ENCODE measurements at regions not wholly inside any gene's neighbourhood (a gene's known extent, or its start where the extent isn't known, plus 50 kb on each side); places are given as distances from the start of the nearest gene placed in this dataset.

GRCh38 chr15:81789403-81789802 lies 256.4 kb downstream of the MEX3B start:
- H3K27ac Mint-ChIP-seq: no peak overlapping the region
- H3K9me3 Mint-ChIP-seq: peaks cover 2 to 4% of the 10 kb centered on the region in 2 experiments; a peak in 2 of 5 replicates
- Histone ChIP-seq H3K79me1 (ENCODE audit: insufficient read depth, low read depth, low read length, poor library complexity, severe bottlenecking) (no peaks in the 10 kb centered on the region), H3K23ac (ENCODE audit: insufficient read length, low read depth, low read length) (no peak overlapping the region), H3K9me3 (ENCODE audit: control insufficient read depth, low read depth, low read length) (no peaks in the 10 kb centered on the region), H2AK5ac (ENCODE audit: insufficient read length, low read length) (no peak overlapping the region), H3K27me3 (ENCODE audit: insufficient read depth, low read length) (no peaks in the 10 kb centered on the region), H3K23me2 (ENCODE audit: insufficient read length, low read depth, low read length, poor library complexity, severe bottlenecking) (no peaks in the 10 kb centered on the region), H3K27ac (ENCODE audit: insufficient read length, low read depth, low read length) (no peak overlapping the region), H4K5ac (ENCODE audit: insufficient read length, low read depth, low read length) (no peak overlapping the region), H3K4me2 (ENCODE audit: insufficient read depth, insufficient read length, low read length) (no peak overlapping the region), H2BK15ac (ENCODE audit: low read depth, low read length) (no peak overlapping the region), H3K18ac (ENCODE audit: insufficient read length, low read depth, low read length) (no peak overlapping the region), H2BK12ac (ENCODE audit: insufficient read length, low read depth, low read length) (no peak overlapping the region), H3K56ac (ENCODE audit: insufficient read length, low read depth, low read length) (no peak overlapping the region), H3K79me2 (ENCODE audit: insufficient read depth, low read length) (peaks cover 1% of the 10 kb centered on the region; the same call in 1 of the 2 replicates), H3K14ac (ENCODE audit: insufficient read depth, low read length) (no peak overlapping the region), H2BK5ac (ENCODE audit: insufficient read length, low read length) (no peak overlapping the region), H3K4ac (ENCODE audit: low read depth, low read length) (no peak overlapping the region), H4K91ac (ENCODE audit: insufficient read length, low read depth, low read length) (no peak overlapping the region), H2AFZ (ENCODE audit: low read length) (no peak overlapping the region), H2BK120ac (ENCODE audit: low read depth, low read length, poor library complexity, severe bottlenecking) (no peak overlapping the region), H3T11ph (ENCODE audit: low read length) (no peak overlapping the region), H3K4me1 (ENCODE audit: insufficient read depth, low read length) (peaks cover 11% of the 10 kb centered on the region; the same call in 1 of the 2 replicates), H4K8ac (replicated peaks; ENCODE audit: insufficient read length, low read depth, low read length) (no peak overlapping the region), H3K9ac (ENCODE audit: extremely low read depth, insufficient read length, low read length) (no peak overlapping the region), H2BK20ac (ENCODE audit: low read depth, low read length, poor library complexity, severe bottlenecking) (no peak overlapping the region), H4K20me1 (ENCODE audit: control insufficient read depth, insufficient read depth, insufficient read length) (no peaks in the 10 kb centered on the region)
- no peaks in the 10 kb centered on the region for H3K27me3 Mint-ChIP-seq (ENCODE audit: low read depth)
- peaks cover 8 to 20% (median 17%) of the 10 kb centered on the region in 3 experiments for H3K36me3 Mint-ChIP-seq (ENCODE audit: insufficient read depth in 1 of 3, low read depth in 3 of 3)
- WGBS (ENCODE audit: extremely low coverage, insufficient read length, low lambda C conversion rate): no CpG with 5 or more reads among the region's 4 CpGs
- peaks cover 4 to 18% of the 10 kb centered on the region in 2 experiments; a peak in 3 of 4 replicates for H3K4me1 Mint-ChIP-seq
- no peak for DNase-seq
- no peak overlapping the region for H3K4me3 Mint-ChIP-seq
- TF ChIP-seq CTCF (conservative IDR thresholded peaks at IDR 0.05): no peak

Measured in H9 (cell line).